CD14-positive monocyte (primary cell): ENCODE measurements at regions not wholly inside any gene's neighbourhood (a gene's known extent, or its start where the extent isn't known, plus 50 kb on each side); places are given as distances from the start of the nearest gene placed in this dataset.

Experiments used
- DNase-seq, 3 donors: peaks; one replicate each; pipeline ENCODE4 v3.0.0-alpha.2; 2011 to 2022
- H2AFZ ChIP-seq: 2 replicates; pipeline ENCODE4 v1.6.0; 2012; ENCODE audit warnings: mild to moderate bottlenecking, low read depth, low read length, inconsistent platforms; ENCODE audit not compliant: insufficient read depth, poor library complexity, severe bottlenecking
- H3K27ac ChIP-seq, 2 donors: 1 replicate in 1 of 2; 2 replicates in 1 of 2; pipeline ENCODE4 v1.5.1; 2012 to 2013; ENCODE audit warnings: low read length in 2 of 2, control low read depth in 1 of 2, inconsistent platforms in 1 of 2, low read depth in 1 of 2, mild to moderate bottlenecking in 1 of 2
- H3K27me3 ChIP-seq, 2 donors: one replicate each; pipeline versions ENCODE4 v1.6.0 to v1.6.1; 2011 to 2013; ENCODE audit warnings: low read length in 2 of 2; ENCODE audit not compliant: control insufficient read depth in 2 of 2, insufficient read depth in 2 of 2
- H3K36me3 ChIP-seq, 2 donors: replicated peaks in 1 of 2; 1 replicate in 1 of 2; 2 replicates in 1 of 2; pipeline versions ENCODE4 v1.5.1 to v1.6.1; 2012 to 2013; ENCODE audit warnings: low read length in 2 of 2, control low read depth in 1 of 2, inconsistent platforms in 1 of 2, mild to moderate bottlenecking in 1 of 2; ENCODE audit not compliant: insufficient read depth in 2 of 2, control insufficient read depth in 1 of 2
- H3K4me1 ChIP-seq, 2 donors: 1 replicate in 1 of 2; 2 replicates in 1 of 2; pipeline versions ENCODE4 v1.5.1 to v1.6.1; 2012 to 2013; ENCODE audit warnings: low read length in 2 of 2, control low read depth in 1 of 2, inconsistent platforms in 1 of 2, mild to moderate bottlenecking in 1 of 2, moderate library complexity in 1 of 2; ENCODE audit not compliant: insufficient read depth in 2 of 2, control insufficient read depth in 1 of 2
- H3K4me2 ChIP-seq: replicated peaks from 2 replicates; pipeline ENCODE3; 2012; ENCODE audit warnings: low read length, moderate library complexity, mild to moderate bottlenecking; ENCODE audit not compliant: poor library complexity, severe bottlenecking; ENCODE audit errors: extremely low read depth
- H3K4me3 ChIP-seq, 3 experiments: fragments of 200-600 bp in 1 of 3; sonication (generic) in 1 of 3; replicated peaks in 1 of 3; 1 replicate in 2 of 3; 2 replicates in 1 of 3; pipeline ENCODE4 v1.5.1; 2011 to 2013; ENCODE audit warnings: low read length in 3 of 3, mild to moderate bottlenecking in 3 of 3, control low read depth in 2 of 3, low read depth in 2 of 3, inconsistent platforms in 1 of 3, moderate library complexity in 1 of 3
- H3K79me2 ChIP-seq: 2 replicates; pipeline ENCODE4 v1.6.0; 2012; ENCODE audit warnings: mild to moderate bottlenecking, control low read depth, inconsistent platforms, low read length, moderate library complexity; ENCODE audit not compliant: insufficient read depth
- H3K9ac ChIP-seq: 2 replicates; pipeline ENCODE4 v1.6.0; 2017; ENCODE audit warnings: low read length, mild to moderate bottlenecking; ENCODE audit not compliant: insufficient read depth, poor library complexity, severe bottlenecking
- H3K9me3 ChIP-seq, 2 donors: replicated peaks in 1 of 2; 1 replicate in 1 of 2; 2 replicates in 1 of 2; pipeline versions ENCODE4 v1.5.1 to v1.6.1; 2012 to 2013; ENCODE audit warnings: low read length in 2 of 2, control low read depth in 1 of 2; ENCODE audit not compliant: control insufficient read depth in 1 of 2, insufficient read depth in 1 of 2
- H4K20me1 ChIP-seq: 2 replicates; pipeline ENCODE4 v1.6.0; 2012; ENCODE audit warnings: mild to moderate bottlenecking, low read length, control low read depth, moderate library complexity; ENCODE audit not compliant: insufficient read depth
- H3K27ac Mint-ChIP-seq, 7 donors: one replicate each; pipeline ENCODE4 v1.8.0; 2020; ENCODE audit warnings: mild to moderate bottlenecking in 7 of 7, mixed read lengths in 7 of 7, moderate library complexity in 6 of 7, inconsistent platforms in 2 of 7
- H3K27me3 Mint-ChIP-seq, 3 donors: one replicate each; pipeline ENCODE4 v1.8.0; 2021 to 2022; ENCODE audit warnings: low read depth in 3 of 3, mild to moderate bottlenecking in 3 of 3, mixed read lengths in 3 of 3, moderate library complexity in 3 of 3, inconsistent platforms in 1 of 3
- H3K36me3 Mint-ChIP-seq, 2 donors: one replicate each; pipeline ENCODE4 v1.8.0; 2020; ENCODE audit warnings: mixed read lengths in 2 of 2, inconsistent platforms in 1 of 2, mild to moderate bottlenecking in 1 of 2
- H3K4me1 Mint-ChIP-seq: one replicate; pipeline ENCODE4 v1.8.0; 2020; ENCODE audit warnings: mild to moderate bottlenecking, mixed read lengths
- H3K4me3 Mint-ChIP-seq, 2 donors: one replicate each; pipeline ENCODE4 v1.8.0; 2020; ENCODE audit warnings: mild to moderate bottlenecking in 2 of 2, mixed read lengths in 2 of 2, moderate library complexity in 1 of 2
- H3K9me3 Mint-ChIP-seq, 7 donors: one replicate each; pipeline ENCODE4 v1.8.0; 2020 to 2022; ENCODE audit warnings: mixed read lengths in 7 of 7, mild to moderate bottlenecking in 6 of 7, moderate library complexity in 6 of 7, inconsistent platforms in 2 of 7
- WGBS: methylation state at CpG from one replicate; pipeline ENCODE4 v1.1.5; 2013; ENCODE audit warnings: missing lambda C conversion rate; ENCODE audit not compliant: insufficient coverage; 5-methylcytosine and 5-hydroxymethylcytosine counted together
- intact Hi-C, 2 donors: fragments of 100-400 bp; cut with micrococcal nuclease; formaldehyde crosslinking; loops; one replicate each; pipeline versions ENCODE4 v1.15.0 to v1.15.1; 2023
- TF ChIP-seq, protein P1 (sequence below): fragments of 200-600 bp; IDR thresholded peaks from one replicate; pipeline ENCODE4 v1.8.0; 2022; ENCODE audit warnings: antibody characterized with exemption, mild to moderate bottlenecking

DNA sequence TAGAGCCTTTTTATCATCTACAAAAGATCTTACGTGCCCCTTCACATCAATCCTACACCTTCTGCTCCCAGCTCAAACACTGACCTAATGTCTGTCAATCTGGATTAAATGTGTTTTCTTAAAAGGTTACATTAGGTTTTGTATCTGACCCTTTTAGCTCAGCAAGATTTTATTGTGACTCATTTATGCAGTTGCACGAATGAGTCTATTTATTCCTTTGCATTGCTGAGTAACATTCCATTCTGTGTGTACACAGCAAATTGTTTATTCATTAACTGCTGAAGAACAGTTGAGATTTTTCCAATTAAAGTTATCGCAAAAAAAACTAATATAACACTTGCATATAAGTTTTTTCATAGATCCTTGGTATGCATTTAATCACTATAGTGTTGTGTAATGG, 253.9 kb upstream of the GPC6 start:
- WGBS: no CpG with 5 or more reads among the region's 3 CpGs
- no peak for DNase-seq
- Mint-ChIP-seq H3K36me3 (no peaks in the 10 kb centered on the region), H3K9me3 (peaks cover 0 to 7% (median 0%) of the 10 kb centered on the region in 7 donors), H3K4me3 (no peak overlapping the region), H3K27me3 (no peaks in the 10 kb centered on the region), H3K27ac (no peak overlapping the region), H3K4me1 (no peaks in the 10 kb centered on the region)
- H2AFZ ChIP-seq: no peak overlapping the region
- no peak overlapping the region for H3K27ac ChIP-seq
- no peaks in the 10 kb centered on the region for H3K79me2 ChIP-seq
- no peaks in the 10 kb centered on the region for H3K36me3 ChIP-seq
- no peak overlapping the region for H3K4me2 ChIP-seq
- intact Hi-C loops: no loop called here
- no peak overlapping the region for H3K4me3 ChIP-seq
- no peak overlapping the region for H3K9ac ChIP-seq
- no peaks in the 10 kb centered on the region for H3K27me3 ChIP-seq
- H3K9me3 ChIP-seq: peaks cover 0 to 14% of the 10 kb centered on the region in 2 donors
- TF ChIP-seq, protein P1, sequence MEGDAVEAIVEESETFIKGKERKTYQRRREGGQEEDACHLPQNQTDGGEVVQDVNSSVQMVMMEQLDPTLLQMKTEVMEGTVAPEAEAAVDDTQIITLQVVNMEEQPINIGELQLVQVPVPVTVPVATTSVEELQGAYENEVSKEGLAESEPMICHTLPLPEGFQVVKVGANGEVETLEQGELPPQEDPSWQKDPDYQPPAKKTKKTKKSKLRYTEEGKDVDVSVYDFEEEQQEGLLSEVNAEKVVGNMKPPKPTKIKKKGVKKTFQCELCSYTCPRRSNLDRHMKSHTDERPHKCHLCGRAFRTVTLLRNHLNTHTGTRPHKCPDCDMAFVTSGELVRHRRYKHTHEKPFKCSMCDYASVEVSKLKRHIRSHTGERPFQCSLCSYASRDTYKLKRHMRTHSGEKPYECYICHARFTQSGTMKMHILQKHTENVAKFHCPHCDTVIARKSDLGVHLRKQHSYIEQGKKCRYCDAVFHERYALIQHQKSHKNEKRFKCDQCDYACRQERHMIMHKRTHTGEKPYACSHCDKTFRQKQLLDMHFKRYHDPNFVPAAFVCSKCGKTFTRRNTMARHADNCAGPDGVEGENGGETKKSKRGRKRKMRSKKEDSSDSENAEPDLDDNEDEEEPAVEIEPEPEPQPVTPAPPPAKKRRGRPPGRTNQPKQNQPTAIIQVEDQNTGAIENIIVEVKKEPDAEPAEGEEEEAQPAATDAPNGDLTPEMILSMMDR: no peak
- no peaks in the 10 kb centered on the region for H4K20me1 ChIP-seq
- no peaks in the 10 kb centered on the region for H3K4me1 ChIP-seq

DNA sequence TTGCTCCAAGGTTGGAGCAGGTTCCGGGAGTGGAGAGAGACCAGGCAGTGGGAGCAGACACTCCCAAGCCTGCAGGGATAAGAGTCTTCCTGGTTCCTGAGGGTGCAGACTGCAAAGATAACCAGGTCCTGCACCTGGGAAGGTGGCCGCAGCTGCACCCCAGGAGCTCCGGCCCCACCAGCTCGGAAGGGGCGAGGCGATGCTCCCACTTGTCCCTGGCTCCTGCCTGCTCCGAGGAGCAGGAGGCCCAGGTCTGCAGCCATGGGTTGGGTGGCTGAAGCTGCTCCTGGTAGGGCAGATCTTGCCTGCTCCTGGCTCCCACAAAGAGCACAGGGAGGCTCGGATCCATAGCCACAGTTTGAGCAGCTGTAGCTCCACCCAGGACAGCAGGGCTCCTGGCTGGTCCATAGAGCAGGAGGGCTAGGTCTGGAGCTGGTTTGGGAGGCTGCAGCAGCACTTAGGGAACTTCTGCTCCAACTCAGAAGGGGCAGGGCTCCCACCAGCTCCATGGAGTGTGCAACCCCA, 251.6 kb upstream of the GPC6 start:
- no peaks in the 10 kb centered on the region for H3K4me1 Mint-ChIP-seq
- Histone ChIP-seq H3K4me3 (no peak overlapping the region), H3K9ac (no peak overlapping the region), H3K4me2 (no peak overlapping the region), H3K79me2 (no peaks in the 10 kb centered on the region), H3K9me3 (peaks cover 0 to 18% of the 10 kb centered on the region in 2 donors), H4K20me1 (no peaks in the 10 kb centered on the region), H3K27me3 (no peaks in the 10 kb centered on the region), H3K4me1 (no peaks in the 10 kb centered on the region), H3K36me3 (no peaks in the 10 kb centered on the region), H2AFZ (no peak overlapping the region), H3K27ac (no peak overlapping the region)
- H3K36me3 Mint-ChIP-seq: no peaks in the 10 kb centered on the region
- peaks cover 0 to 1% (median 0%) of the 10 kb centered on the region in 3 donors for H3K27me3 Mint-ChIP-seq
- H3K27ac Mint-ChIP-seq: no peak overlapping the region
- TF ChIP-seq, protein P1: no peak
- DNase-seq: no peak
- 92% methylated on average over 8 of the region's 8 CpGs for WGBS
- intact Hi-C loops: no loop called here
- H3K9me3 Mint-ChIP-seq: peaks cover 0 to 9% (median 4%) of the 10 kb centered on the region in 7 donors
- no peak overlapping the region for H3K4me3 Mint-ChIP-seq
